Activated naive CD4-positive, alpha-beta T cell treated with Interleukin-2 at 50 U/mL for 16 hours (primary cell): ENCODE measurements at regions not wholly inside any gene's neighbourhood (a gene's known extent, or its start where the extent isn't known, plus 50 kb on each side); places are given as distances from the start of the nearest gene placed in this dataset.
A peak's percentile ranks its signal among the peaks of the same experiment; 100 is the strongest.
"Not testable (repeated sequence)": the region's sequence is repeated elsewhere in the genome, so short reads cannot be mapped to it uniquely, and the experiment has no call there.

ENCODE experiments used
- DNase-seq: peaks from one replicate; pipeline ENCODE4 v3.0.0-alpha.2; 2020

GRCh38 chr5:126677121-126677520 lies 76.4 kb downstream of the PHAX start:
- DNase-seq = no peak

DNA sequence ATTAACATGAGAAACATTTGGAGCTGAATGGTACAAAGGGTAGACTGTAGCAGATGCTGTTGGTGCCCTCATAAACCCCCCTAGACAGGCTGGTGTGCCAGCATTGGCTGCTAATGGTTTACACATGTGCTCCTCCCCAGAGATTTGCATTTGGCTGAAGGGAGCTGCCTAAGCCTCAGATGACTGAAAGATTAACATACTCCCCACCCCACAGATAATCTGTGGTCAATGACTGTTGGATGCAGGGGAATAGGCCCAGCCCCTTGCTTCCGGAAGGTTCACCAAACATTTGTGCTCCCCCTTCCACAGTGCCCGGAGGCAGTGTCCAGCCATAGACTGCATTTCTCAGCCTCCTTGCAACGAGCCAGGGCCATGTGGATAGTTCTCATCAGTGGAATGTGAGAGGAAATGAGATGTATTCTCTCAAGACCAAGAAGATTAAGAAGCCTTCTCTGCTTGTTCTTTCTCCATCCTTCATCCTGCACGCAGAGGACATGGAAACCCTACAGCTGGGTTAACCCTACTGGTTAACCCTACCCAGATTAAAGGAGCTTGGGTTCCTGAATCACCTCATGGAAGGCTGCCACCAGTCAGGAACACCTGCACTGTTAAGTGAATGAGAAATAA lies 79.6 kb downstream of the PHAX start:
- DNase-seq = no peak

GRCh38 chr5:126681314-126681713 lies 80.6 kb downstream of the PHAX start:
- DNase-seq = not testable (repeated sequence)

DNA sequence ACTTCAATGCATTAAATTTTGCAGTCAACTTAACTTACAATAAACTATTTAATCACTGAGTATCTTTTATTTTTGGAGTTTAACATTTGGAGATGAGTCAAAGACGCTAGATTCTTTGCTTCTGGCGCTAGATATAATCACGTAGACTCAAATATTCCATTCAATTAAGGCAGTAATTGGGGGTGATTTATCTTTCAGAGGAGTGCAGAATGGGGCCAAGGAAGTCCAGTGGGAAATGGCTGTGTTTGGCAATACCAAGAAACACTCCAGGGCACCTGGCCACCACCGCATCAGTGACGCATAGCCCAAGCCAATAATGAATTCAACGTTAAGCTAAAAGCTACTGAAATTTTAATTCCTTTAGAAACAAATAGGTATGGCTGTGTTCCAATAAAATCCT lies 81.2 kb downstream of the PHAX start:
- DNase-seq = no peak

DNA sequence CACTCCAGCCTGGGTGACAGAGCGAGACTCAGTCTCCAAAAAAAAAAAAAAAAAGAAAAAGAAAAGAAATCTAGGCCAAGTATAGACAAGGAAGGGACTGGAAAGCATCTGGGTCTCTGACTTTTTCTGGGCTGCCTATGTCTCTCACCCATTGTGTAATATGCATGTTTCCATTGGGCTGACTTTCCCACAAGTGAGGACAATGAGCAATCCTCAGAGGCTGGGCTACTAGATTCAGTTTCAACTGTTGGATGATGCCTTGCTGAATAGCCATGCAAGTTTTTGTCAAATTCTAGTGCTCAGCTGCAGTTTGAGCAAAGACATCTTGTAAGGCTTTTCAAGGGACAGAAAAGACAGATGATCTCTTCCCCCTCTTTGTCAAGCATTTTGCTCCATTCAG lies 82.1 kb downstream of the PHAX start:
- no peak for DNase-seq

- DNase-seq = no peak
Observed at GRCh38 chr5:126683912-126684311, 83.2 kb downstream of the PHAX start.

- peak; percentile 44 for DNase-seq
Observed at GRCh38 chr5:126684656-126685442, 84.1 kb downstream of the PHAX start.

DNA sequence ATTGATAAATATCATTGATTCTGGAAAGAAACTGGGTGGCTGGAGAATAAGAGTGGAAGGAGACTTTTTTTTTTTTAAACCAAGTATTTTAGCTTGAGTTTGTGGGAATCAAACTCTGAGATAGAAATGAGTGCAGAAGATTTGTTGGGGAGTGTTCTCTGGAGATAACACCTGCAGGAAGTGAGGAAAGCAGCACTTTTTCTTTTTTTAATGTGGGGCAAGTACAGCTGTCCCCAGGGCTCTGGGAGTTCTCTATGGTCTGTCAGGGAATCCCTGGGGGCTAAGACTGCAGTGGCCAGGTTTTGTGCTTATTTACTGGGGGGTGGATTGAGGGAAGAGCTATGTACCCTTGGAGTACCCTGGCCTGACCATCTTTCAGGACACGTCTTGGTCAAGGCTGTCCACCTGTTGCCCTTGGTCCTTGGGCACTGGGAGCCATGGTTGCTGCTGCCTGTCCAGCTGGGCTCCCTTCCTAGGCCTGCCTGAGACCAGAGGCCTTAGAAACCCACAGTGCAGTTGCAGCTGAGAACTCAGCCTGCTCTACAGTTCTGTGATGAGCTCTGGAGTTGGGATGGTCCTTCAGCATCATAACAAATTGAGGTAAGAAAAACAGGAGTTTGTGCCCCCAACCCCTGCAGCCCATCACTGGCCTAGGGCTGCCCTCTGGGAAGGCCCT lies 85.8 kb downstream of the PHAX start:
- no peak for DNase-seq

DNA sequence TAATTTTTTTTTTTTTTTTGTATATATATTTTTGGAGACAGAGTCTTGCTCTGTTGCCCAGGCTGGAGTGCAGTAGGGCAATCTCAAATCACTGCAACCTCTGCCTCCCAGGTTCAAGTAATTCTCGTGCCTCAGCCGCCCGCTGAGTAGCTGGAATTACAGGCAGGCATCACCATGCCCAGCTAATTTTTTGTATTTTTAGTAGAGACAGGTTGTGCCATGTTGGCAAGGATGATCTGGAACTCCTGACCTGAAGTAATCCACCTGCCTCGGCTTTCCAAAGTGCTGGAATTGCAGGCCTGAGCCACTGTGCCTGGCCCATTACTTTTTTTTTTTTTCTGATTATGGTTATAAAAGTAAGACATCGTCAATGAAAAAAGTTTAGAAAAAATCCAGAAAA lies 84.0 kb upstream of the LMNB1 start:
- DNase-seq = no peak

DNA sequence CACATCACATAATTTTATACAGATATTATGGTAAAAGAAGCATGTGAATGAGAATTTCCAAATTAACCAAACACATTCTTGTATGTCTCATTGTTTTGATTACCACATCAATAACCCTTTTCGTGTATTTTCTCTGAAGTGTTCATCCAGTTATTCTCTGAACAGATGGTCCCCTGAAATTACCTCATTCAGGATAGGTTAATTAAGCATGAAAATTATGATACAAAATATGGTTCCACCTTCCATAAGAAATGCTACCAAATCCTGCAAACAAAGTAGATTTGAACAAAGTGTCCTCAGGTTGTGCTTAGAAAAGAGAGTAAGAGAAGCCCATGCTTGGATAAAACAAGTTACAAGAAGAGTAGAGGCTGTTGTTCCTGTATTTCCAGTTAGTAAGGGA lies 83.1 kb upstream of the LMNB1 start:
- no peak for DNase-seq

DNA sequence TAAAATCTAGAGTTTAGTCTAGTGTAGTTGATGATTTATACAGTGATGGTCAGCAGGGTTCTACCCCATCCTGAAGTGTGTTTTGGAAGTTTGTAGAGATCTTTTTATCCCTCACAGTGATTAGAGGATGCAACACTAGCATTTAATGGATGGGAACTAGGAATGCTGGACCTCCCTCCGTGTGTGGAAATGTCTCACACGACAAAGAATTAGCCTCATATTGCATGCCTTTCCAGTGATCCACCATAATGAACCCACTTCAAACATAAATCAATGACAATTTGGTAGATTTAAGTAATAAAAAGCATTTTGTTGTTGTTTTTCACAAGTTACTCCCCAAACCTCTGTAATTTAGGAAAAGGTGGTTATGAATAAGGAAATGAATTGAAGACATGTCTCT lies 82.5 kb upstream of the LMNB1 start:
- DNase-seq = no peak

DNA sequence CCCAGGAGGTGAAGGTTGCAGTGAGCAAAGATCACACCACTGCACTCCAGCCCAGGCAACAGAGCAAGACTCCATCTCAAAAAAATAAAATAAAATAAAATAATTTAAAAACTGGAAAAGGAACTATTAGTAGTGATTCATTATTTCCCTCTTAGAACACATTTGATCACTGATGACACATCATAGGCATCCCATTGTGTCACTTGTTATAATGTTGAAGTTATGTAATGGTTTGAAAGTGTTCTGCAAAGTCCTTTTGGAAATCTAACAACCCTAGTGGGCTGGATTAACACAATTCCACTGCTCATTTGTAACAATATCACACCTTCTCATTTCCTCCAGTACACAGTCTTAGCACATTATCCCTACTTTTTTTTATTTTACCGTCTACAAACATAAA lies 81.8 kb upstream of the LMNB1 start:
- DNase-seq = no peak

GRCh38 chr5:126707080-126707479 lies 69.9 kb upstream of the LMNB1 start:
- no peak for DNase-seq

DNA sequence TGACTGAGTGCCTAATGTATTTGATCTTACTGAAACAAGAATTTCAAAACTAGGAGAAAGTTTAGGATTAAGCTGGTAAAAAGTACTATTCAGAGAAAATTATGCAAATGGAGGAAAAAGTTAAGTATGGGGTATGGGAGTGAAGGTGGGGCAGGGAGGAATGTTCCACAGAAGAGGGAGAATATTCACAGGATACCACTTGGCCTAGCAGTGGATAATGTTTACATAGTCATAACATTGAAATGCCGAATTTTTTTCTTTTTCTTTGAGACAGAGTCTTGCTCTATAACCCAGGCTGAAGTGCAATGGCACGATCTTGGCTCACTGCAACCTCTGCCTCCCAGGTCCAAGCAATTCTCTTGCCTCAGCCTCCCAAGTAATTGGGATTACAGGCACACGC lies 61.2 kb upstream of the LMNB1 start:
- DNase-seq = no peak

DNA sequence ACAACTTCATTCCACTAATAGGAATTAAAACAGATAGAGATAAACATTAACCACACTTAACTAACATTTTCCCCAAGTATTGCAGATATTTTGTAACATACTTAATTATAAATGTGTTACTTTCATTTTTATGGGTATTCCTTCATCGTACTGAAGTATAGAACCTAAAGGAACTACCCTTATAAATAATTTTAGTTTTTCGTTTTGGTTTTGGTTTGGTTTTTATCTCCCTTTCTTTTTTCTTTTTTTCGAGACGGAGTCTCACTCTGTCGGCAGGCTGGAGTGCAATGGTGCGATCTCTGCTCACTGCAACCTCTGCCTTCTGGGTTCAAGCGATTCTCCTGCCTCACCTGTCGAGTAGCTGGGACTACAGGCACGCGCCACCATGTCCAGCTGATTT lies 60.1 kb upstream of the LMNB1 start:
- DNase-seq = no peak

DNA sequence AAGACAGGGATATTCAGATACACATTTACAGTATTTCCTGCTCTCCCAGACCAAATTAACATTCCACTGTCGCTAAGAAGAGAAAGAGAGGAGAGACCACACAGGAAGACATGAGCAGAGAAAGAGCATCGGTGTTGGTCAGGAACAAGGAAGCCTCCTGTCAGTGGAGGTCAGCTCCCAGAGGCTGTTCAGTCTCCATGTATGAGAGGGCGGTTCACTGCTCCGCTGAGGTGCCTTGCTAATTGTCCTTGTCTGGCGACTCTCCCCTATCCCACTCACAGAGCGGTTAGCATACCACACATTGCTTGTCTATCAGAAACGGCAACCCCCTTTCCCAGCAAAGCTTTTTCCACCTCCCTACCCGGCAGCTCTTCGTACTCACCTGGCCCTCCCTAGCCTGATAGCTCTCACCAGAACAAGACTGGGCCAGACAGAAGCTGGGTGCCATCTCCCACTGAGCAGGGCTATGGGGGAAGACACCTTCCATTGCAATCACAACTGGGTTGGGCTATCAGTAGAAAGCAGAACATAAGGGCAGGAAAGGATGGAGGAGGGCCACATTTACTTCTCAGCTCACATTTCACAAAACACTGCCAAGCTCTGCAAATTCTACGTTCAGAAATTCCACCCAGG lies 58.6 kb upstream of the LMNB1 start:
- no peak for DNase-seq

DNA sequence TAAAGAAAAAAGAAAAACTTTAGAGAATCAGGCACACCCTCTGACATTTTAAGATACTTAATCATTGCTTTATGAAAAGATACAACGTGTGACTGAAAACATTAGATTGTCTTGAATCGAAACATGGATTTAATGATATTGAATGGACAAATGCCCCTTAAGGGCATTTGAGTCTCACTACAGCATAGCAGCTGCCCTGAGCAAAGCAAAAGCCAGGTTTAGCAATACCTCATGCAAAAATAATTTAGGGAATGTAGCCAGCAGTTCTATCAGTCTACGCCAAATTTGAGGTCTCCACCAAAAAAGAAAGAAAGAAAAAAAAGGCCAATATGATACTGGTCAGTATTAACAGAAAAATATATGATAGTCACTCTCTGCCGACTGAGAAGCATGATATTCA lies 56.6 kb upstream of the LMNB1 start:
- DNase-seq = no peak

DNA sequence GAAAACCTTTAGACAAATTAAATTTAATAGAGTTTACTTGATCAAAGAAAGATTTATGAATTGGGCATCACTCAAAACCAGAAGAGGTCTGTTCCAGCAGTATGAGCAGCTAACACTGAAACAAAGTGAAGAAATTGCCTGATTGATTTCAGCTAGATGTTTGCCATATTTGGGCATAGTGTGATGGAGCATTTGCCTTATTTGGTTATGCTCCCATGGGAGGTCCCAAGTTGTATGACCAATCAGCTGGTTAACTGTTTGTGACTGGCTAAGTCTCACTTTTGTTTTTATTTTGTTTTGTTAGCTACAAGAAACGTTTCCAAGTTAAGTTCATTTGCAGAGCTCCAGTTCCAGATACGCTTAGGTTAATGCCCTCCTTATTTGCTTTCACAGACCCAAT lies 53.3 kb upstream of the LMNB1 start:
- DNase-seq = no peak
